NCI-H2227 treated with DMSO at 0.1 percent for 48 hours (cell line): ENCODE measurements at regions not wholly inside any gene's neighbourhood (a gene's known extent, or its start where the extent isn't known, plus 50 kb on each side); places are given as distances from the start of the nearest gene placed in this dataset.
"Not testable (repeated sequence)": the region's sequence is repeated elsewhere in the genome, so short reads cannot be mapped to it uniquely, and the experiment has no call there.

Experiments
- DNase-seq: peaks from one replicate; lab custom pipeline; 2025; lab: John Stamatoyannopoulos, UW

DNA sequence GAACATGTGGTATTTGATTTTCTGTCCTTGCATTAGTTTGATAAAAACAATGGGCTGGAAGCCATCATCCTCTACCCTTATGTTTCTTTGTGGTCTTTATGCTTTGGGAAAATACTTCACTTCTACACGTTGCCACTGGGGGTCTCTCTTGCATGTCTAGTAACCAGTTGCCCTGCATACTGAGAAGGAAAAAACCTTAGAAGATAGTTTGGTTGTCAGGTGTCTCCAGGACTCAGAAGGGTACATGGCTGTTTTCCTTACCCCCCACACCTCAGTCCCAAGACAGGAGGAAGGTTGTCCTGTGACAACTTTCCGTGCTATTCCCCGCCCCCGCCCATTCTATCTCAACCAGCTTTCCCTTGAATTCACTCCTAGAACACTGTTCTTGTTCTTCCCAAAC, 62.1 kb upstream of the LANCL3 start:
- peak; percentile 20 for DNase-seq

DNA sequence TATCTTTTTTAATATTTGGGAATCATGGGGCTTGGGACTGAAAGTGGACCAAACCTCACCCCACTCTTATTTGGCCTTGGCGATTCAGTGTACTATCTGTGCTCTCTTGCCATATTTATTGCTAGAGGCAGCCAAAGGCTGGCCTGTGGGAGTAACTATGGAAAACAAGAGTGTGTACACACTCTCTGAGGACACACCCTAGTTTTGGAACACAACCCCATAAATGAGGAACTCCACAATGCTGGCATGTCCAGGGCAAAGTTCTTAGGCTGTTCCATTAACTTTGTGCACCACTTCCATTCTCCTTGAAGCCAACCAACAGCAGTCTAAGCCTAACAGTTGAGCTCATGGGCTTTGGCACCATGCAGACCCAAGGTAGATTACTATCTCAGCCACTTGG, 54.9 kb upstream of the LANCL3 start:
- not testable (repeated sequence) for DNase-seq

GRCh38 chrX:37519261-37519660, 52.2 kb upstream of the LANCL3 start:
- DNase-seq, result not testable (repeated sequence)

DNA sequence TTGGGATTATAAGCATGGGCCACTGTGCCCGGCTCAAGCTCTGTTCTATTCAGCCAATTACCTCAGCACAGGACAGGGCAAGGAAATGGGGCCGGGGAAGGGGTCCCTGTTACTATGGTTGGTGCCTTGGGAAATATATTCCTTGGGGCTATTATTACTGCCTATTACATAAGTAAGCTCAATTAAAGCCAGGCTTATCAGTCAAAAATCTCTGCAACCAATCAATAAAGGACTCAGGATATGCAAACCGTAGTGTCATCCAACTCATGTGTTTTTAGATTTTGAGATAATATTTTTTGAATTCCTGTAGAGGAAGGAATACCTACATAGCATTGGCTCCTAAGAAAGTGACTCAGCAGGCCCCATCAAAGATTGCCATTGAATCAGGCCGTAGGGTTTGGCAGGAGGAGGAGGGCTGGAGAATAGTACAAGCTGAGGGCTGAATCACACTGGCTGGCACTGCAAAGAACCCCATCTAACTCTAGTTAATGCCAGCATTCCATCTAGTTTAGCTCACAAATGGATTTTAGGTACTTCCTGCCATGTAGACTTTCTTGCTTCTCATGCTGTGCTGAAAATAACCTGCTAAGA, 50.5 kb upstream of the LANCL3 start:
- DNase-seq, result not testable (repeated sequence)
